NCI-H82 treated with DMSO at 0.1 percent for 48 hours (cell line): ENCODE measurements at regions not wholly inside any gene's neighbourhood (a gene's known extent, or its start where the extent isn't known, plus 50 kb on each side); places are given as distances from the start of the nearest gene placed in this dataset.
A peak's percentile ranks its signal among the peaks of the same experiment; 100 is the strongest.

Experiments used
- DNase-seq: peaks from one replicate; lab custom pipeline; 2025; ENCODE audit not compliant: unreplicated experiment; lab: John Stamatoyannopoulos, UW

DNA sequence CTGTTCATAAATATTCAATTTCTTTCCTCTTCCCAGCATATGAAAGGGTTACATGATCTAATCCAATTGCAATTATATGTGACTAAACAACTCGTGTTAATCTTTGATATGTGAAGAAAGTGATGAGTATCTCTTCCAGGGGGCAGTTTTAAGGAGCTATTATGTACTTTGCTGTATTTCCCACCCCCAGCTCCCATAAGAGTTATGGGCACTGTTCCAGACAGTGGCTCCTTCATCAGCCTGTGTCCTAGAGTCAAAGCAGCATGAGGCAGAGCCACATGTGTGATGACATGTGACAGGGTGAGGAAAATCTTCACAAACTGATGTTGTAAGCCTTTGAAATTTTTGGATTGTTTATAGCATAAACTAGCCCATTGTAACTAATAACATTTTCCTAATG lies 315.4 kb downstream of the DIPK2A start:
- DNase-seq = no peak

DNA sequence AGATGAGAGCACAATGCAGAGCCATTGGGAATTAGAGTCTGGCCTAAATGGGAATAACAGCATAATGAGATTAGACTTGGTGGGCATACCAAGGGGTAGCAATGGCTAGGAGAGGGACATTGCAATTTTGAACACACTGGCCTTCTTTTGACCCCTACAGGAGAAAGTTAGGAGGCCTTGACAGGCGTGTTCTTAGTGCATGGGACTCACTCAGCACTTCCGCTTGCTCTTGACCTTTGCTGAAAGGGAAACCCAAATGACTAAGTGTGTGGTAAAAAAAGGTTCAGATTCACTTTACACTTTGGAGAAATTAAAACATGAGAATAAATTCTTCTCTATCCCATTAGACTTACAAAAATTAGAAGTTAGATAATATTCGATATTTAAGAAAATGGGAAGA lies 317.4 kb downstream of the DIPK2A start:
- DNase-seq = no peak

DNA sequence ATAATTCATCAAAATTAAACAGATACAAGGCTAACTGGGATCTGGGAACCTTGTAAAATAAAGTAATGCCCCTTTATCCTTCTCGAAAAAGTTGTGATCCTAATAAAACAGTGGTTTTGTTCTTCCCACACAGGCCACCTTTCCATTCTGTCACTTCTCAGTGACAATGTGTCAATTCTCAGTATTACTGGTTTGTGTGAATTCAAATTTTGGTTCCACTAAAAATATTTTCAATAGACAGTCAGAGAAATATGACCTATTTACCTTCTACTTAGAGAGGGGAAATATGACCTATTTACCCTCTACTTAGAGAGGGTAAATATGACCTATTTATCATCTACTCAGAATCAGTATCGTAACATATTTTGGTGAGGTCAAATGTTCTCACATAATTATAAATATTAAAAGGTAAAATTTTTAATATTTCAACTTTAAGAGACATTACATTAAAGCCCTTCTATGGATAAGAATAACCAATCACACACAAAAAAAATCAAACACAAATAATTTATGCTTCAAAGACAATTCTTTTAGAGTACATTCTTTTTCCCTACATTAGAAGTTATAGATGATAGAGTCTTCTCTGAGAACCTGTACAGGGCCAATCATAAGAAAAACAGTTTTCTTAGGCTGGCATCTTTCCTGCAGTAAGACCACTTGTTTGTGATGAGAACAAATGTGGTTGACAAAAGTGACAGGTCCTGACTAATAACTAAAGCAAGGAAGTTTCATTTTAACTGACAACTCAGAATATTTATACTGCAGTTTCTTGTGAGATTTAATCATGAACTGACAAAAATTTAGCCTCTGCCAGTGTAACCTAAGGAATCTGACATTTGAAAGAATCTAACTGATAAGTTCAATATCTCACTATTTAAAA lies 323.3 kb downstream of the DIPK2A start:
- no peak for DNase-seq

DNA sequence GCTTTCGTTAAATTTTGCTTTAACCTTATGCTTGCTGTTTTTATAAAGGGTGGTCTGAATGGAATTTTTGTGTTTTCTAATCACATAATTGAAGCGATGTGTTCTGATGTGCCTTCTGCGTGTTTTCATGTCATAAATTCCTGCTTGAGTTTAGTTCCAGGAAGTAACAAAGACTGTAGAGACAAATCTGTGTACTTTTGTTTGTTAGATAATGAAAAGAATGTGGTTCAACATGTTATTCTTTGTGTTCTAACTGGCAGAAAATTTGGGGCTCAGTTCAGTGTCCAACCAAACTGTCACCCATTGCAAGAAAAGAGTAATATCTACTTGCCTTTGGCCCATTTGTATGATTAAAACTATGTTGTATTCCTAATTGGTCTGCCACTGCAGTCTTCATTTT lies 324.0 kb downstream of the DIPK2A start:
- no peak for DNase-seq

DNA sequence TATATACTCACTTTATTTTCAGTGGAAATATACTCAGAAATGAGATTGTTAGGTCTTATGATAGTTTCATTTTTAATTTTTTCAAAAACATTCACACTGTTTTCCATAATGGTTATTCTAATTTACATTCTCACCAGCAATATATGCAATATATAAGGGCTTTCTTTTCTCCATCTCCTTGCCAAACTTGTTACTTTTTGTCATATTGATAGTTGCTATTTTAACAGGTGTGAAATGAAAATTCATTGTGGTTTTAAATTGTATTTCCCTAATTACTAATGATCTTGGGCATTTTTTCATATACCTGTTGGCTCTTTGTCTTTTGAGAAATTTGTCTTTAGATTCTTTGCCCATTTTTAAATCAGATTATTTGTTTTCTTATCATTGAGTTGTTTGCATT lies 325.2 kb downstream of the DIPK2A start:
- DNase-seq = no peak

DNA sequence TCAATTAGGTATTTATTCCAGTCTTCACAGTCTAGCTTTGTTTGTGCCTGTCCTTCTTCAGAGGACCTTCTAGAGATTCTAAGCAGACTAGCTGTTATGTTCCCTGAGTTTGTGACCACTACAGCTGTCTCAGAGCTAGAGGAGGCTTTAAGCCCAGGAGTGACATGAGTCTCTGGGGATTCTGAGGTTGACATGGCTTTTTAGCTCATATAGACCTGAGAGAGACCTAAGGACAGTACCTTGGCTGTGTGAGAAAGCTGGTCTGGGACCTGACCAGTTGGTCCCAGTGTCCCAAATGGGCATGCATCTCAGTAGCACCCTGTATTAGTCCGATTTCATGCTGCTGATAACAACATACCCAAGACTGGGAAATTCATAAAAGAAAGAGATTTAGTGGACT lies 330.2 kb downstream of the DIPK2A start:
- DNase-seq = no peak

DNA sequence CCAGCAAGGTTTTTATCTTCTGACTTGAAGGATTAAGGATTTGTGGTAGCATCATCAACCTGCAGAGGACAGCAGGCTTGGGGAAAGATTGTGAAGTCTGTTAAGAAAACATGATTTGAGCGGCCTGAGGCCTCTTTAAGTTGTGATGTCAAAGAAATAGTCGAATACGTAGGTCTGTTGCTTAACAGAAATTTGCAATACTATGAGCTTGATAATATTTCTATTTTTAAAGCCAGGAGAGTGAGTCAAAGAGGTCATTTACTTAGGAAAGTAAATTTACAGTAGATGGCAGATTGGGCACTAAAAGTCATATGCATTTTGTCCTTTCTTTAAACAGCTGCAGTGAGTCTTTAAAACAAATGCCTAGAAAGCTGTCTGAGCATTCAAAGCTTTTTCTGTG lies 336.3 kb downstream of the DIPK2A start:
- no peak for DNase-seq

DNA sequence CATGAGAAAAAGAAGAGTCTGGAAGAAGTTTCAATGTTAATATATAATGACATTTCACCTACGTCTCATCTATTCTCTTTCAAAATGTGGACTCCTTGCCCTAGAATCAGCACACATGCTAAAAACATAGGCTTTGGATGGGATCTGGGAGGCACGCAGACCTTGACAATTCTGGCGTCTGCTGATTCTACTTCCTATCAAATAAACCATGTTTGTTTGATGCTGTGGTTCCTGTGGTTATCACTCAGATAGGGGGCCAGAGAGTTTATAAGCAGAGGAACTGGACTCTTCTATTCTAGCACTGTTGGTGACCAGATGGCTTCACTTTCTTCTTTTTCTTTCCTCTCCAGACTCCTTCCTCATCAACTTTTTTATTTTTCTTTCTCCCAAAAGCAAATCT lies 336.8 kb downstream of the DIPK2A start:
- no peak for DNase-seq

DNA sequence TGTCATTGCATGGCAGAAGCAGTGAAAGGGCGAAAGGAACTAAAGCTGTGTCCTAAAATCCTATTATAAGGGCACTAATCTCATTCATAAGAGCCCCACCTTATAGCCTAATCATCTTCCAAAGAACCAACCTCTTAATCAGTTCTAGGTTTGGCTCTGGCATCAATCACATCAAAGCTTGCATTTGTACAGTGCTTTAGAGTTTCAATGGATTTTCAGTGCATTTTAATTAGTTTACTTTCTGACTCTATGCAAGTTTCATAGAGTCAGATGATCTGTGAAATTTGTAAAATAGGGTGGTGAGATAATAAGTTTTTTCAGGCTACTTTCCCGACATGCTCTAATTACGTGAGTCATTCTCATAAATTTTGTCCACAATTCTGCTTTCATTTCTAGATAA lies 341.1 kb downstream of the DIPK2A start:
- DNase-seq = peak; percentile 38

DNA sequence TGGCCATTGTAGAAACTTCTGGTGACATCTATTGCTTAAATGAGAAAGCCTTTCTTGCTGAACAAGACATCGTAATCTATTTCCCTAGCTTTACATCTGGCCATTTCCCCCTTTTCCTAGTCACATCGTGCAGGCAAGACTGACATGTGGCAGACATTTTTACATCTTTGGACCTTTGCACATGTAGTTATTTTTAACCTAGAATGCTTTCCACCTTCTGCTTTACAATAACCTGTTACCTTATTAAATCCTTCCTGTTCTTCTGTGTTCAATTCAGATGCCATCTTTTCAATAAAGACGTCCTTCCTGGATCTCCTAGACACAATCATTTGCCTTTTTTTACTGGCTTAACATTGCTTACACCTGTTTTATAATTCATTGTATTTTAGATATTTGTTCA lies 343.3 kb downstream of the DIPK2A start:
- no peak for DNase-seq

DNA sequence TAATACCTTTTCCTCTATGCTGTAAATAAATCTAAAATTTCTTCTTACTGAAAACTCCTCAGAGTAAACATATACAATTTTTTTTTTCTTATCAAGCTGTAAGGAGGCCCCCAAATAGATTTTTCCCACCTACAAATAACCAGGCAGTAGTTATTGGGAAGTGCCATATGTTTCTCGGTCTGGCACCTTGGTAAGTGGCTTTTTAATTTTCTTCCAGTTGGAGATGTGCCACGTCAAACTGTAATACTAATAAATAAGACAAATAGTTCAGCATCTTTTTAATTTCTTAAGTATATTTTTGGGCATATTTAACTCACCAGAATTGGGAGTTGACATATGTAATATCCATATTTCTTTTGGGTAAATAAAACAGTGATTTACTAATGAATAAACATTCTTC lies 346.3 kb downstream of the DIPK2A start:
- no peak for DNase-seq

DNA sequence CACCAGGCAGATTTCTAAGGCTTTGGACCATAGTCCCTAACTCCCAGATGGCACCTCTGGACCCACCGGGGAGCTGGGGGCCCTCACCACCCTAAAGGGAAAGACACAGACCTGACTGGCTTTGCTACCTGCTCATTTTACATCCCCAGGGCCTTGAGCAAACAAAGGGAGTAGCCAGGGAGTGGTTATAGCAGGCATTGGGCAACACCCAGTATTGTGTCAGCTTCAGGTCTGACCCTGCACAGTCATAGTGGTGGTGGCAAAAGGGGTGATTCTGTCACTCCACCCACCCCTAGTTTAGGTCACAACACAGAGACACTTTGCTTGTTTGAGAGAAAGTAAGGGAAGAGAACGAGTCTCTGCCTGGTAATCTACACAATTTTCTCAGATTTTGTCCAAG lies 352.5 kb downstream of the DIPK2A start:
- no peak for DNase-seq

DNA sequence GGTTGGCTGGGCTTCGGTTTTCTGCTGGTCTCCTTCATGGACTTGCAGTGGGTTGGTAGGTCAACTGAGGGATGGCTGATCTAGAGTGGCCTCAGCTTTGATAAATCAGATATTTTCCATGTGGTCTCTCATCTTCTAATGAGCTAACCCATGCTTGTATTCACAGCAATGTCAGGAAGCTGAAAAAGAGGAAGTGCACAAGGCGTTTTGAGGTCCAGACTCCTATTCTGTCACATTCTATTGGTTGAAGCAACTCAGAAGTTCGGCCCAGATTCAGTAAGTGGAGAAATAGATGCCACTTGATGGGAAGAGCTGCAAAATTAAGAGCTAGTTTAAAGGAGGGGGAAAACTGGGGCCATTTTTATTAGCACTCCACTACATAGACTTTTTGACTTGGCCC lies 361.2 kb downstream of the DIPK2A start:
- DNase-seq = no peak

DNA sequence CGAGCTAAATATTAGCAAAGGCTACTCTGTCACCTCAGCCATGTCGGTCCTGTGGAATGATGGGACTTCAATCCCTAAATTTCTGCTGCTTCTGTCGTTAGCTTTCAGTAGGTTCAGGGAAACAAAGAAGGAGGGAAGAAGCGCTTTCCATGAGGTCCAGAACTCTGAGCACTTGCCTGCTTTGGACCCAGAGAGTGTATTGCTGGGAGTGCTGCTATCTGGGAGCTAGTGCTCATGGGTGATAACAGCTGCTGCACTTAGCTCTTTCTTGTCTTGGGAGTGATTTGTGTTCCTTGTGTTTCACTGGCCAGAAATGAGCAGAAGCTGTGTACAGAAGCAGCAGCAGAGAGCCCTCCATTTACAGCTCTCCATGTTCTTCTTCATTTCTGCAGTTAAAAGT lies 369.8 kb downstream of the DIPK2A start:
- DNase-seq = no peak

DNA sequence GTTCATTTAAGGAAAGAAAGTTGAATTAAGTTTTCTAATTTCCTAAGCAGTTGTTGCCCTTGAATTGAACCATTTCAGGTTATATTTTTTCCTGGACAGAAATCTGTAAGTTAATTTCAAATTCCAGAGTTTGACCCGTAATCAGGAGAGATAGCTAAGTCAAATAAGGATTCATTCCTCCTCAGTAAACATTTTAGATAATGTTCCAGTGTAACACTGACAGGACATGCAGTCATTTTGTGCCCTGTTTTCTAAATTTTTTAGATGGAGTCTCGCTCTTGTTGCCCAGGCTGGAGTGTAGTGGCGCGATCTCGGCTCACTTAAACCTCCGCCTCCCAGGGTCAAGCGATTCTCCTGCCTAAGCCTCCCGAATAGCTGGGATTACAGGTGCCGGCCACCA lies 371.7 kb downstream of the DIPK2A start:
- DNase-seq = no peak

DNA sequence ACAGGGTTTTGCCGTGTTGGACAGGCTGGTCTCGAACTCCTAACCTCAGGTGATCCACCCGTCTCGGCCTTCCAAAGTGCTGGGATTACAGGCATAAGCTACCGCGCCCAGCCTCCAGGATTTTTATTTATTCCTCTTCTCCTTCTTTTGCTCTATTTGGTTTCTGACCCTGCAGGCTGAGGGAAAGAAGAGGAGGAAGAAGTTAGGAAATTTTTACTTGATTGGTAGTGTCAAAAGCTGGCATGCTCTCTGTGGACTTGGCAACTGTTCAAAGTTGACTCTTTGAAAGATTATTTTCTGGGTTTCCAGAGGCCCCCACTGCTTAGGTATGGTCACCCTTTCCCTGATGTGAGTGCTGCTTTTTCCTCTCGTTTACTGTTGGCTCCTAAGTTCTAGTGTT lies 372.2 kb downstream of the DIPK2A start:
- DNase-seq = no peak

DNA sequence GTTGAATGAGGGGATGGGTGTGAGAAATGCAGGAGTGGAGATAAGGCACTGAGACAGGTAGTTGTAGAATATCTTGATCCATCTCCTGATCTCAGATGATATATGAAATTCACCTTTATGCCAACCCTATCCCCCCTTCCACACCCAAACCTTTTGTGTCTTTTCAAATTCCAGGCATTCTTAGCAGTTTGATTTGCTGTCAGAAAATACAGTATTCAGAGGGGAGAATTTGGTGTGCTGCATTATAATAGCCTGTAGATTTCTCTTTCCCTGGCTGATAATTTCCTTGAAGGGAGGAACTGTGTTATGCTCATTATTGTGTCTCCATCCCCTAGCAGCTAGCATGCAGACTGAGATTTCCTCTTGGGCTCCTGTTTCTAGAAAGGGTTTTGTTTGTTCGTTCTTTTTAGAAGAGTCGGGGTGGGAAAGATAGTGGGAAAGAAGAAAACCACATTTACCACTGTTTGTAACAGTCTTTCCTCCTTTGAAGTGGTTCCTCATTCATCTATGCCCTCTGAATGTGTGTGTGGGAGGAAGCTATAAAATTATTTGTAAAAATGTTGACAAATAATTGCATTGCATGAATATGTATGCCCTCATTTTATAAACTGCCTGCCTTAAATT lies 373.4 kb downstream of the DIPK2A start:
- DNase-seq = no peak

DNA sequence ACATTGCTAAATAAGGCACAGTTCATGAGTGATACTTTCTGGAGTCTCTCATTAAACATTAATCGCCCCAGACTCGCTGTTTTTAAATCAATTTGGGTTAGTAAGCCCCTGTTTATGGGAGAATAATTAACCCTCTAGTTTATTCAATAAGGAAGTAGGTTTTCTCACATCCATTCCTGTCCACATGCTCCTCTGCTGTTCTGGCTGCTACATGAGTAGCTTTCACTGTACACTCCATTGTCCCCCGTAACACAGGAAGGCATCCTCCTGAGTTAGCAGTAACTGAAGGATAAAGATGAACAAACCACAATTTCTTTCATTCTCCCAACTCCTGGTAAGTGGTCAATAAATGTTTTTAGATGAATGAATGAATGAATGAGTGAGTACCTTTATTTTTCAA lies 378.5 kb downstream of the DIPK2A start:
- DNase-seq = no peak

DNA sequence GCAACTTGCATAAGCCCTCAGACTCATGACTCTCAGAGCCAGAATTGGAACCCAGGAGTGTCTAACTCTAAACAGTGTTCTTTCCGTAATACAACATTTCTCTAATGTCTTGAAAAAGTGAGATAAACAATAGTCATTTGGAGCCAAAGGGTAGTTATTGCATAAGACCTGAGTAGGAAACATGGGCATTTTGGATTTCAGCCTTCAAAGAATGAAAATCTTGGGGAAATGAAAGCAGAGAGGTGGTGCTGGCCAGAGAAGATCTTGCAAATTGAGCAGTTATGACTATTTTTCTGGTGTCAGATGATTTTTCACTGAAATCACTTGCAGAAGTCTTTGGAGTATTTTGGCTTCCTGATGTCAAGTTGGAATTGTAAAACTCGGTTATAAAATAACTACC lies 379.4 kb downstream of the DIPK2A start:
- DNase-seq = no peak

DNA sequence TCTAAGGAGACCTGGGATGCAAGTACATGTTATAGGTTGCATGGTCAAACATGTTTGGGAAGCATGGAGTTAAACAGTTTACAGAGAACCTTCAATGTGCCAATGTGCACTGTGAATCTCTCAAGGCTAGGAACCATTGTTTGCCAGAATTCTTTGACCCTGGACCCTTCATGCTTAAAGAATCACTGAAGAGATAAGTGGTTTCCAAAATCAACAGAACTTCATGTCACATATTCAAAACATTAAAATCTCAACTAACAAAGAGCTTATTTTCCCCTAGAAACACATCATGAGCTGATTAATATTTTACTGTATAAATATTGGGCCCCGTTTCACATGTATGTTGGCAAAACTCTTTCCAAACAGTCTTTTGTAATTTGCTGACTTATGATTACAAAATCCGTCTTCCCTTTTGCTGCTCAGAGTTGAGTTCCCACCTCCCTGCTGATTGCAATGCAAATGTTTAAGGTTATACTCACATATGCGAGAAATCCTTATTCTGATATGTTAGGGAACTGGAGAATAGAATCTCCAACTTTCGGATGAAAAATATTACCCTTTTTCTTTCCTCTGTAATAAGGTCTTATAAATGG lies 380.2 kb downstream of the DIPK2A start:
- no peak for DNase-seq

DNA sequence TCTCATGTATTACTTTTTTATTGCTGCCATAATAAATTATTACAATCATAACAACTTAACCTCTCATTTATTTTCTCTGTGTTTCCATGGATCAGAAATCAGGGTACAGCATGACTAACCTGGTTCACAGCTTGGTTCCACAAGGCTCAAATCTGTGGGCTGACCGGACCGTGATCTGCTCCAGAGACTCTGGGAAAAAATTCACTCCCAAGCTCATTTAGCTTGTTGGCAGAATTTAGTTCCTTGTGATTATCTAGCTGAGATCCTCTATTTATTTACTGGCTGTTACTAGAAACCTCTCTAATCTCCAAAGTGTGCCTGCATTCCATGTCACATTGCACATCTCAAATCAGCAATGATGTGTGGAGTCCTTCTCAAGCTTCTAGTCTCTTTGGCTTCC lies 386.6 kb downstream of the DIPK2A start:
- no peak for DNase-seq

DNA sequence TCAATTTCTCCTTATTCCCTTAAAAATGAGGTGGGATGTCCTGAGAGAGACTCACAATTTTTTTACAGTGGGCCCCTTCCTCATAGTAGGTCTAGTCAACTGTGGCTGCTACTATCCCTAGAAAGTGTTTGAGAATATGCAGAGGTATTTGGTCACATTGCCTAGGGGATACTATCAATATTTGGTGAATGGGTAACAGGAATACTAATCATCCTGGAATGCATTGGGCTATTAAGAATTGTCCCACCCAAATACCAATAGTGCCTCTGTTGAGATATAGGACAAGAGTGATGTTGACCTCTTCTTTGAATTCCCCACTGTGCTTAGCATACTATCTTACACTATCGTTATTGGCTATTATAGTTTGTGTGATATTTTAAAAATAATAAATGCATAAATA lies 389.4 kb downstream of the DIPK2A start:
- DNase-seq = no peak
